ENCODE measurements at regions not wholly inside any gene's neighbourhood (a gene's known extent, or its start where the extent isn't known, plus 50 kb on each side); places are given as distances from the start of the nearest gene placed in this dataset.
A peak's percentile ranks its signal among the peaks of the same experiment; 100 is the strongest.

GRCh38 chr11:32161293-32161692 lies 70.4 kb downstream of the RCN1 start:
- ChIA-PET POLR2A (no interaction called here), CTCF (no interaction called here)
- Mint-ChIP-seq H3K27ac (no peak overlapping the region), H3K4me1 (no peaks in the 10 kb centered on the region), H3K9me3 (no peaks in the 10 kb centered on the region), H3K4me3 (no peak overlapping the region), H3K27me3 (peaks cover 16% of the 10 kb centered on the region), H3K36me3 (ENCODE audit: low read depth) (no peaks in the 10 kb centered on the region)
- no peak for DNase-seq

GRCh38 chr11:32162351-32162750 lies 71.5 kb downstream of the RCN1 start:
- POLR2A ChIA-PET, result no interaction called here
- H3K36me3 Mint-ChIP-seq (ENCODE audit: low read depth), result no peaks in the 10 kb centered on the region
- no peak for DNase-seq
- CTCF ChIA-PET, result interaction anchor here (0.6 to 0.9 kb wide), 3 partner anchors 14 to 1478 kb away, joined by 3 to 7 read pairs (median 3); no protein-coding TSS in a partner anchor
- H3K4me1 Mint-ChIP-seq, result no peaks in the 10 kb centered on the region
- H3K9me3 Mint-ChIP-seq, result no peaks in the 10 kb centered on the region
- peaks cover 16% of the 10 kb centered on the region for H3K27me3 Mint-ChIP-seq
- H3K27ac Mint-ChIP-seq, result no peak overlapping the region
- no peak overlapping the region for H3K4me3 Mint-ChIP-seq

GRCh38 chr11:32162906-32163305 lies 72.0 kb downstream of the RCN1 start:
- POLR2A ChIA-PET, result no interaction called here
- Mint-ChIP-seq H3K4me3 (no peak overlapping the region), H3K27me3 (peaks cover 16% of the 10 kb centered on the region), H3K36me3 (ENCODE audit: low read depth) (no peaks in the 10 kb centered on the region), H3K9me3 (no peaks in the 10 kb centered on the region), H3K27ac (no peak overlapping the region), H3K4me1 (no peaks in the 10 kb centered on the region)
- DNase-seq, result no peak
- CTCF ChIA-PET, result interaction anchor here (0.6 kb wide), 2 partner anchors 191 to 1478 kb away, joined by 3 to 7 read pairs; no protein-coding TSS in a partner anchor

GRCh38 chr11:32163557-32163956 lies 72.7 kb downstream of the RCN1 start:
- Mint-ChIP-seq H3K4me3 (no peak overlapping the region), H3K27me3 (peaks cover 16% of the 10 kb centered on the region), H3K9me3 (no peaks in the 10 kb centered on the region), H3K36me3 (ENCODE audit: low read depth) (no peaks in the 10 kb centered on the region), H3K4me1 (peaks cover 2% of the 10 kb centered on the region), H3K27ac (no peak overlapping the region)
- POLR2A ChIA-PET, result no interaction called here
- DNase-seq, result no peak
- CTCF ChIA-PET, result no interaction called here

- no peaks in the 10 kb centered on the region for H3K9me3 Mint-ChIP-seq
- H3K27ac Mint-ChIP-seq, result no peak overlapping the region
- CTCF ChIA-PET, result no interaction called here
- no peaks in the 10 kb centered on the region for H3K36me3 Mint-ChIP-seq (ENCODE audit: low read depth)
- POLR2A ChIA-PET, result no interaction called here
- DNase-seq, result no peak
- H3K4me1 Mint-ChIP-seq, result peaks cover 13% of the 10 kb centered on the region
- H3K27me3 Mint-ChIP-seq, result peaks cover 16% of the 10 kb centered on the region
- no peak overlapping the region for H3K4me3 Mint-ChIP-seq
Observed at GRCh38 chr11:32164836-32165235, 74.0 kb downstream of the RCN1 start.

- no peak for DNase-seq
- Mint-ChIP-seq H3K36me3 (ENCODE audit: low read depth) (no peaks in the 10 kb centered on the region), H3K4me3 (no peak overlapping the region), H3K27me3 (peaks cover 4% of the 10 kb centered on the region), H3K9me3 (no peaks in the 10 kb centered on the region), H3K4me1 (peaks cover 20% of the 10 kb centered on the region), H3K27ac (peak overlapping the region; percentile 51)
- POLR2A ChIA-PET, result no interaction called here
- CTCF ChIA-PET, result interaction anchor here (0.6 kb wide), 1 partner anchor 12 kb away, joined by 4 read pairs; no protein-coding TSS in a partner anchor
Observed at GRCh38 chr11:32168924-32169323, 78.0 kb downstream of the RCN1 start.

- H3K4me3 Mint-ChIP-seq, result no peak overlapping the region
- CTCF ChIA-PET, result no interaction called here
- DNase-seq, result no peak
- H3K27ac Mint-ChIP-seq, result no peak overlapping the region
- POLR2A ChIA-PET, result no interaction called here
- no peaks in the 10 kb centered on the region for H3K36me3 Mint-ChIP-seq (ENCODE audit: low read depth)
- no peaks in the 10 kb centered on the region for H3K27me3 Mint-ChIP-seq
- peaks cover 20% of the 10 kb centered on the region for H3K4me1 Mint-ChIP-seq
- no peaks in the 10 kb centered on the region for H3K9me3 Mint-ChIP-seq
Observed at GRCh38 chr11:32171445-32171844, 80.6 kb downstream of the RCN1 start.

GRCh38 chr11:32172041-32172847 lies 81.4 kb downstream of the RCN1 start:
- Mint-ChIP-seq H3K4me3 (no peak overlapping the region), H3K4me1 (peaks cover 20% of the 10 kb centered on the region), H3K9me3 (no peaks in the 10 kb centered on the region), H3K36me3 (ENCODE audit: low read depth) (no peaks in the 10 kb centered on the region), H3K27me3 (no peaks in the 10 kb centered on the region), H3K27ac (no peak overlapping the region)
- ChIA-PET POLR2A (no interaction called here), CTCF (interaction anchor here (1.6 kb wide), 1 partner anchor 11 kb away, joined by 3 read pairs; no protein-coding TSS in a partner anchor)
- no peak for DNase-seq

- CTCF ChIA-PET, result interaction anchor here (1.6 kb wide), 1 partner anchor 10 kb away, joined by 3 read pairs; no protein-coding TSS in a partner anchor
- H3K27ac Mint-ChIP-seq, result no peak overlapping the region
- H3K27me3 Mint-ChIP-seq, result peaks cover 3% of the 10 kb centered on the region
- DNase-seq, result peak; percentile 27
- H3K4me3 Mint-ChIP-seq, result no peak overlapping the region
- H3K9me3 Mint-ChIP-seq, result no peaks in the 10 kb centered on the region
- POLR2A ChIA-PET, result no interaction called here
- H3K4me1 Mint-ChIP-seq, result peaks cover 20% of the 10 kb centered on the region
- H3K36me3 Mint-ChIP-seq (ENCODE audit: low read depth), result no peaks in the 10 kb centered on the region
Observed at GRCh38 chr11:32172848-32173834, 82.3 kb downstream of the RCN1 start.

- Mint-ChIP-seq H3K9me3 (no peaks in the 10 kb centered on the region), H3K4me1 (peaks cover 13% of the 10 kb centered on the region), H3K36me3 (ENCODE audit: low read depth) (no peaks in the 10 kb centered on the region), H3K4me3 (no peak overlapping the region), H3K27ac (no peak overlapping the region), H3K27me3 (peaks cover 8% of the 10 kb centered on the region)
- ChIA-PET CTCF (interaction anchor here (1.6 kb wide), 1 partner anchor 9 kb away, joined by 3 read pairs; no protein-coding TSS in a partner anchor), POLR2A (no interaction called here)
- no peak for DNase-seq
Observed at GRCh38 chr11:32173977-32174376, 83.1 kb downstream of the RCN1 start.

GRCh38 chr11:32176223-32176934 lies 85.5 kb downstream of the RCN1 start:
- Mint-ChIP-seq H3K27me3 (peaks cover 11% of the 10 kb centered on the region), H3K36me3 (ENCODE audit: low read depth) (no peaks in the 10 kb centered on the region), H3K27ac (no peak overlapping the region), H3K4me3 (no peak overlapping the region), H3K4me1 (peaks cover 5% of the 10 kb centered on the region), H3K9me3 (no peaks in the 10 kb centered on the region)
- ChIA-PET POLR2A (no interaction called here), CTCF (interaction anchor here (0.6 to 1.4 kb wide), 10 partner anchors 10 to 561 kb away, joined by 3 to 7 read pairs (median 4); partner anchors contain the start of gene RCN1)
- peak; percentile 86 for DNase-seq

- Mint-ChIP-seq H3K27ac (no peak overlapping the region), H3K27me3 (peaks cover 14% of the 10 kb centered on the region), H3K4me3 (no peak overlapping the region), H3K9me3 (no peaks in the 10 kb centered on the region), H3K4me1 (no peaks in the 10 kb centered on the region), H3K36me3 (ENCODE audit: low read depth) (no peaks in the 10 kb centered on the region)
- CTCF ChIA-PET, result no interaction called here
- POLR2A ChIA-PET, result no interaction called here
- DNase-seq, result no peak
Observed at GRCh38 chr11:32178692-32179091, 87.8 kb downstream of the RCN1 start.

All from activated CD4-positive, alpha-beta T cell treated with anti-CD3 and anti-CD28 coated beads, Interleukin-2, amount 10 ng/mL, durations not matched to agents 7 days and 5 days (primary cell).